Uterus (tissue), 2 donors: ENCODE measurements at regions not wholly inside any gene's neighbourhood (a gene's known extent, or its start where the extent isn't known, plus 50 kb on each side); places are given as distances from the start of the nearest gene placed in this dataset.

Source experiments
- CTCF ChIP-seq, 4 experiments: fragments of 200-600 bp in 2 of 4; fragments of 450-650 bp in 2 of 4; sonication (generic) in 2 of 4; IDR thresholded peaks; one replicate each; pipeline ENCODE4 v1.5.1; 2016 to 2019; ENCODE audit warnings: antibody characterized with exemption in 4 of 4, mild to moderate bottlenecking in 2 of 4, moderate library complexity in 1 of 4
- POLR2A ChIP-seq, 2 donors: fragments of 450-650 bp; IDR thresholded peaks; one replicate each; pipeline ENCODE4 v1.6.1; 2016; ENCODE audit warnings: antibody characterized with exemption in 2 of 2, mild to moderate bottlenecking in 1 of 2, moderate library complexity in 1 of 2

DNA sequence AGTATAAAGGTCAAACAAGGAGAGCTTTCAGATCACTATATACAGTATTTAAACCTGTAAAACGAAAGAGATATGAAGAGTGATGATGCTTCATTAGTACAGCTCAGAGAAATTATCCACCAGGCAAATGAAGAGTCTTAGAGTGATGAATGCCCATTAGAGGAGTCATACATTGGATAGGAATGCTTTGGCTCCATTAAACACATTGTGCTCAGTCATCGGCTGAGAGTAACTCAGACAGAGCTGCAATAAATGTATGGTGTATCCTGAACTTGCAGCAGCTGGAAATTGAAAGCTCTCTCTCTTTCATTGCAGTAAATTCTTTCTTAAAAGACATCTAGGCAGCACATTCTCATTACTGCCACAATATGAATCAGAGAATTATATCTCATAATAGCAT is 340.8 kb upstream of the SPHKAP start:
- TF ChIP-seq CTCF (IDR thresholded peaks at IDR 0.05) (no peak), POLR2A (IDR thresholded peaks at IDR 0.05) (no peak)
